ENCODE measurements at regions not wholly inside any gene's neighbourhood (a gene's known extent, or its start where the extent isn't known, plus 50 kb on each side); places are given as distances from the start of the nearest gene placed in this dataset.

DNA sequence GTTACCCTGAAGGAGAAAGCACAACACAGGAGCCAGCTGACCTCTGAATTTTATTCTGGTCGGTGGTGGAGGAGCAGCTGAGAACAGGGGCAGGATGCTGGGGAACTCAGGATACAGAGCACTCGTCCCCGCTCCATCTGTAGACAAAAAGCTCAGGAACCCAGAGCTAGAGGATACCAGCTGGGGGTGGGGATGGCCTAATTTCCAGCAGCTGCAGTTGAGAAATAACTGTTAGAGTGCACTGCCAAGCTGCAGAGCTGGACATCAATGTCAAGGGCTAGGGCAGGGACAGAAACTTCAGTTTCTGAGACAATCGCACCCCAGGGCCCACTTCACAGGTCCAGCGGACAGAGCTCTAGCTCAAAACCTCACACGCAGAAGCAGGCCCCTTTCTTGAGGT, 122.1 kb upstream of the GUCY1A1 start:
- ATAC-seq (no peak), DNase-seq (ENCODE audit: low spot score in 2 of 2) (no peak)
- Mint-ChIP-seq H3K36me3 (no peaks in the 10 kb centered on the region), H3K4me1 (no peaks in the 10 kb centered on the region), H3K4me3 (no peak overlapping the region), H3K9me3 (peaks cover 2% of the 10 kb centered on the region), H3K27ac (no peak overlapping the region)

DNA sequence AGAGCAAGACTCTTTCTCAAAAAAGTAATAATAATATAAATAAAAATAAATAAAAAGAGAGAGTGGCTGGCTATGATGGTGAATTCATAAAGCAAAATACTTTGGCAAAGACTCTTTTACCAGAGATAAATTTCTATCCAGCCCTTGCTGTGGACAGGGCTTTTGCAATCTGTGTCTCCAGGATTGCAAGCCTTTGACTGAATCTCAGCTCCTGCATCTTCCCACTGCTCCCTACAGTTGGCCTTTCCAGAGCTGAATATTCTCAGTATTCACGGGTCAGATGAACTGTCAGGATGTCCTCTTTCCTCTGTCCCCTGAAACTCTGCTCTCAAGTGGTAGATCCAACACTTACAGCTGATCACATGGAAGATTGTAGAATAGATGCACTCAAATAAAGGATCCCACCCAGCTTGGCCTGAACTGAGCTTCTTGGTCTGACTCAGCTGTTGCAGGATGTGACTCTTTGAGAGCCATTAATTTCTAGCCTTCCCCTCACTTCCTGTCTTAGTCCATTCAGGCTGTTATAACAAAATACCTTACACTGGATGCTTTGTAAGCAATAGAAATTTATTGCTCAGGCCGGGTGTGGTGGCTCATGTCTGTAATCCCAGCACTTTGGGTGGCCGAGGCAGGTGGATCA, 123.4 kb upstream of the GUCY1A1 start:
- peak; percentile 43 for ATAC-seq
- H3K4me1 Mint-ChIP-seq: no peaks in the 10 kb centered on the region
- DNase-seq (ENCODE audit: low spot score in 2 of 2): no peak
- no peak overlapping the region for H3K27ac Mint-ChIP-seq
- H3K36me3 Mint-ChIP-seq: no peaks in the 10 kb centered on the region
- no peak overlapping the region for H3K4me3 Mint-ChIP-seq
- no peaks in the 10 kb centered on the region for H3K9me3 Mint-ChIP-seq

DNA sequence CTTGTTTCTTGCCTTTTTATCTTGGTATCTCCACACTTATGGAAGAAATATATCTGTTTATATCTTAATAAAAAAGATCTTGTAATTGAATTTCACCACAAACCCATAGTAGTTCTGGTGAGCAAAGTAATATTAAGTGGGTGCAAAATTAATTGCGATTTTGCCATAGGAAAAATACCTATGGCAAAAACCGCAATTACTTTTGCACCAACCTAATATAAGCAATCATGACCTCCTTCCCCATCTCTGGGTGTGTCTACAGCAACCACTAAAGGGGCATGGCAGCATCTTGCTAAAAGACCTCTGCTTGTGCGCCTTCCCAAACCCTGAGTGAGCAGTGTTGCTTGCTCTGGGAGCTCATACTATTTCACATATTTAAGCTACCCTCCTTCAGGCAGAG, 124.2 kb upstream of the GUCY1A1 start:
- Mint-ChIP-seq H3K36me3 (no peaks in the 10 kb centered on the region), H3K9me3 (no peaks in the 10 kb centered on the region), H3K4me3 (no peak overlapping the region), H3K27ac (no peak overlapping the region), H3K4me1 (no peaks in the 10 kb centered on the region)
- DNase-seq (ENCODE audit: low spot score in 2 of 2) (no peak), ATAC-seq (no peak)

DNA sequence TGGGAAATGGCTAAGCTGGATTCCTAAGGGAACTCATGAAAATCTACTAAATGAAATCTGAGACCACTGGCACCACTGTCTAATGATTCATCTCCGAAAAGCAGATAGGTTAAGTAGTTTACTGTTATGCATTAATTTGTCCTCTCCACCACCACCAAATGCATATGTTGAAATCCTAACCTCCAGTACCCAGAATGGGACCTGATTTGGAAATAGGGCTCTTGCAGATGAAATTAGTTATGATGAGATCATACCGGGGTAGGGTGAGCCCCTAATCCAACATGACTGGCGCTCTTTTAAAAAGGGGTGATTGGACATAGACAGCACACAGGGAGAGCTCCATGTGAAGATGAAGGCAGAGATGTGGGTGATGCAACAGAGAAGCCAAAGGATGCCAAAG, 124.9 kb upstream of the GUCY1A1 start:
- H3K9me3 Mint-ChIP-seq: no peaks in the 10 kb centered on the region
- H3K27ac Mint-ChIP-seq: no peak overlapping the region
- H3K36me3 Mint-ChIP-seq: no peaks in the 10 kb centered on the region
- DNase-seq (ENCODE audit: low spot score in 2 of 2) (no peak), ATAC-seq (no peak)
- H3K4me3 Mint-ChIP-seq: no peak overlapping the region
- no peaks in the 10 kb centered on the region for H3K4me1 Mint-ChIP-seq

DNA sequence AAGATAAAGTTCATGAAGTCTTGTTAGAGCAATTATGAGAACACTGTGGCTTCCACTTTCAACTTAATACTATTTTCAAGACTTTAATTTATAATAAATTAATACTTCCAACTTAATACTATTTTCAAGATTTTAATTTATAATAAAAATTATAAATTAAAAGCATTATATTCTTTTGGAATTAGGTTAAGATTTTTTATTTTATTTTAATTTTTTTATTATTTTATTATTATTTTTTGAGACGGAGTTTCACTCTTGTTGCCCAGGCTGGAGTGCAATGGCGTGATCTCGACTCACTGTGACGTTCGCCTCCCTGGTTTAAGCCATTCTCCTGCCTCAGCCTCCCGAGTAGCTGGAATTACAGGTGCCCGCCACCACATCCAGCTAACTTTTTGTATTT, 126.0 kb upstream of the GUCY1A1 start:
- ATAC-seq (no peak), DNase-seq (ENCODE audit: low spot score in 2 of 2) (no peak)
- no peak overlapping the region for H3K4me3 Mint-ChIP-seq
- no peak overlapping the region for H3K27ac Mint-ChIP-seq
- H3K9me3 Mint-ChIP-seq: peaks cover 4% of the 10 kb centered on the region
- H3K36me3 Mint-ChIP-seq: no peaks in the 10 kb centered on the region
- no peaks in the 10 kb centered on the region for H3K4me1 Mint-ChIP-seq

DNA sequence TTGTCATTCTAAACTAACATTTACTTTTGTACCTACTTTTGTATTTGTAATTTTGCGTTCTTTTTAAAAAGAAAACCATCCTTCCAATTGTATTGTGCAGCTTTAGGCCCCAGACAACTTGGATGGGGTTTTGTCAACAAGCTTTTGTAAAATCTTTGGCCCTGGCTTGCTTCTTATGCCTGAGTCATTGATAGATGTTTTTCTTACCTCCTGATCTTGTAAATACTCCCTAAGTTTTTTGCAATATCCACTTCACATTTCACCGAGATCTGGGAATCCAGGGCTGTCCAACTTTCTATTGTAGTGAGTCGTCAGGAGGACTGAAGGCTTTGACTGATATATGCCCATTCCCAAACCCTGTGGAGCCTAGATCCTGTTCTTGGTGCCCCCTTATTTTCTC, 126.9 kb upstream of the GUCY1A1 start:
- Mint-ChIP-seq H3K4me1 (no peaks in the 10 kb centered on the region), H3K4me3 (no peak overlapping the region), H3K27ac (no peak overlapping the region), H3K36me3 (no peaks in the 10 kb centered on the region), H3K9me3 (peaks cover 6% of the 10 kb centered on the region)
- DNase-seq (ENCODE audit: low spot score in 2 of 2) (no peak), ATAC-seq (no peak)

DNA sequence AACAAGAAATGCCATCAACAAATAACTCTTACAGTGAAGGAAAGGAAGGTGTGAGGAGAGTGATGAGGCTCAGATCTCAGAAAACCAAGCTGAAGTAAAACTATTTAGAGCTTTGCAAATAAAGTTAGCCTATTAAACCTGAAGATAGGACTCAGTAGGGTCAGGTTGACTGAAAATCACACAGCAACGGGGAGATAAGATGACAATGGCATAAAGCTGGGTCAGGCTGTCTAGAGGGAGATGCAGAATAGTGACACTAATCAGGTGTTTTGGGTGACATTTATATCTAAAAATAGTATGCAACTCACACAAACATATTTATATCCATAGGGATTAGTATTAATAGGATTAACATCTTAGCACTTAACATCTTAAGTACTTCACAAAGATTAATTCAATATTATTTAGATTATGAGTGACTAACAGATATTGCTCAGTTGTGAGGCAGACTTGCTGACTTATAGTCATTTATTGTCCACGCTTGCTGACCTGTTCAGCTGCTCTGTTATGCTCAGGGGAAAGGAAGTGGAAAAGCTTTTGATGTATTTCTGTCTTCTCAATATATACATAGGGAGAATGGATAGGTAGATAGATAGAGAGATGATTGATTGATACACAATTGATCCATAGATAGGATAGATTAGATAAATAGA, 130.7 kb upstream of the GUCY1A1 start:
- Mint-ChIP-seq H3K4me1 (no peaks in the 10 kb centered on the region), H3K27ac (no peak overlapping the region), H3K9me3 (peaks cover 6% of the 10 kb centered on the region), H3K36me3 (no peaks in the 10 kb centered on the region), H3K4me3 (no peak overlapping the region)
- DNase-seq (ENCODE audit: low spot score in 2 of 2): no peak
- ATAC-seq: no peak

DNA sequence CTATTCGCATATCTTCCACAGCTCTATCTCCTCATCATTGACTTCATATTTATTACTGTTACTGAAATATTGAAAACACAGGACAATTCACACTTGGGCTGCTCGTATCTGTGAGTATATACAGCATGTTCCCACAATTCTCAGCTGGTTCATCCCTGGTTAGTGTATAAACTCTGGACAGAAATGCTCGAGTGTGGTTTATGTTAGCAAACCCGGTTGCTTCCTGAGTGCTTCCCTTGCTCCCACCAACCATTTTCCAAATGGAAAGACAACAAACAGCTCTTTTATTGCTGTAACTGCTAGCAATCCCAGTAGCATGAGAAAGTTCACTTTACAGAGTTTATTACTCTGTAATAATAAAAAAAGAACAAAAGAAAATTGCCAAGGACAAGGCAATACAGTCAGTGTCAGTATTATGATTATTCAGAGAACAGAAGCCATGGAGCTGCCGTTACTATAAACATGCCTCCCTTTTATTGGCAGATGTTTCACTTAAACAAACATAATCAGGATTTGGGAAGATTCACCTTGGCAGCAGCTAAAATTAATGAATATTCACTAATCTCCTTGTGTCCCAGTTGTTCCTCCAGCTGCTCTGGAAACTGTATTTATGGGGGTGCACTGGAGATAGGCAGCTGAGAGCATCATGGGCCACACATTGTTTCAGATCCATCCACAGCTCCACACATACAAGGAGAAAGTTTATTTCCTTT, 134.1 kb upstream of the GUCY1A1 start:
- no peaks in the 10 kb centered on the region for H3K4me1 Mint-ChIP-seq
- DNase-seq (ENCODE audit: low spot score in 2 of 2) (no peak), ATAC-seq (no peak)
- H3K4me3 Mint-ChIP-seq: no peak overlapping the region
- H3K36me3 Mint-ChIP-seq: no peaks in the 10 kb centered on the region
- no peak overlapping the region for H3K27ac Mint-ChIP-seq
- peaks cover 6% of the 10 kb centered on the region for H3K9me3 Mint-ChIP-seq

DNA sequence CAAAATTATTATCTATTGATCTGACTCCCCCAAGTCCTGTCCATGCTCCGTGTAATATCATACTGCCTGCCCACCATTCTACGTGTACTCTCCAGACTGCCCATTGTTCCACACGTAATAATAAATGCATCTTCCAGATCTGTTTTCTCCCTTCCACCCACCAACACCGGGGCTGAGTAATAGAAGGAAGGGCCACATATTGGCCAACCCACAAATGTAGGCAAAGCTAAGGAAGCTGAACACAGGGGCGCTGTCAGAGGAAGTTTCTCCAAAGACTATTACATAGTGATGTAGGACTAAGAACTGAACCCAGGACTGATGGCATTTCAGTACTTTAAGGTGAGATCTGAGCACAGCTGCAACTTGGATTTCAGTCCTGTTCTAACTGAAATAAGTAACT, 135.8 kb upstream of the GUCY1A1 start:
- no peak for DNase-seq (ENCODE audit: low spot score in 2 of 2)
- H3K27ac Mint-ChIP-seq: no peak overlapping the region
- peaks cover 3% of the 10 kb centered on the region for H3K9me3 Mint-ChIP-seq
- no peak for ATAC-seq
- no peaks in the 10 kb centered on the region for H3K36me3 Mint-ChIP-seq
- no peak overlapping the region for H3K4me3 Mint-ChIP-seq
- H3K4me1 Mint-ChIP-seq: no peaks in the 10 kb centered on the region

DNA sequence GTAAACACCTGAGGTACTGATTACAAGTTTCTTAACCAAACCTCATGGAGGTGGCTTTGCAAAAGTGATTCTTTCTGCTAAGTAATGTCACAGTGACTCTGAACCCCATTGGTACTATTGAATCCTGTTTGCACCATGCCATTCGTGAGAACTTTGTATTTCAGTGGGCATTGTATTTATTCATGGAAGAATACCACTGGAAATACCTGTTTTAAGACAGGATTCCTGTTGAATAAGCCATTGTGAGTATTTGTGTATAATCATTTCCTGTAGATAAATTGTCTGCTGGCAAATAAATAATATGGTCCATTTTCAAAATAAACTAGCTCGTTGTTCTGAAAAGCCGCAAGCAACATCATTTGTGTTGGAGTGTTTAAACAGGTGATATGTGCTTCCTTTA, 136.4 kb upstream of the GUCY1A1 start:
- ATAC-seq: no peak
- DNase-seq (ENCODE audit: low spot score in 2 of 2): no peak
- no peaks in the 10 kb centered on the region for H3K4me1 Mint-ChIP-seq
- H3K4me3 Mint-ChIP-seq: no peak overlapping the region
- H3K9me3 Mint-ChIP-seq: no peaks in the 10 kb centered on the region
- no peaks in the 10 kb centered on the region for H3K36me3 Mint-ChIP-seq
- H3K27ac Mint-ChIP-seq: no peak overlapping the region

DNA sequence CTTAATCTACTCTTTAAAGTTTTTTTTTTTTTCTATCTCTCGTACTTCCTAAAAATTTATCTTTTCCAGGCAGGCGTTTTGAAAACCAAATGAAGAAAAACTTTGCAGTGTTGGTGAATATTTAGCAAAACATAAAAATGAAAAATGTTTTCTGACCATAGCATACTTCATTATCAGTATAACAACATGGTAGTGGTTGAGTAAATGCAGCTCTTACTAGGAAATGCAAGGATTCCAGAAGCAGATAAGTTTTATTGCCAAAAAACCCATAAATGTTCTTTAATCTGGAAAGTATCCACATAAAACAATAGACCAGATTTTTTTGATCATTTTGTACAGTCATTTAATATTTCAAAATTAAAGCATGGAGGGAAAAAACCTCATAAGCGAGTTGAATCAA, 136.9 kb upstream of the GUCY1A1 start:
- H3K9me3 Mint-ChIP-seq: peaks cover 2% of the 10 kb centered on the region
- DNase-seq (ENCODE audit: low spot score in 2 of 2) (no peak), ATAC-seq (no peak)
- no peaks in the 10 kb centered on the region for H3K4me1 Mint-ChIP-seq
- no peaks in the 10 kb centered on the region for H3K36me3 Mint-ChIP-seq
- no peak overlapping the region for H3K27ac Mint-ChIP-seq
- no peak overlapping the region for H3K4me3 Mint-ChIP-seq

DNA sequence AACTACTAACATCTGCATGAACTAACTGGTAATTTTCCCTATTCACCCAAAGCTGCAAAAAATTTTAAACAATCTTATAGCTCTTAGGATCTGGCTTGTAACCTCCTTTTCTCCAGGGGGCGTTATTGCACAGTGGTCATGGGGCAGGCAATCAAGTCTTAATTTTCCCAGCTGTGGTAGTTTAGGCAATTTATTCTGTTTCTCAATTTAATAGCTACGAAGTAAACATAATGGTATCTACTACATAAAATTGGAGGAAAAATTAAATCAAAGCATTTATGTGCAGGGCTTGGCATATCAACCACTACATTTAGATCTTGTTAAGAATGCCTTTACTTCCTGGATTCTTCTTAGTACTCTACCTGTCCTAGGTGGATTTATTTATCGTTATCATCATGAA, 137.4 kb upstream of the GUCY1A1 start:
- Mint-ChIP-seq H3K4me3 (no peak overlapping the region), H3K27ac (no peak overlapping the region), H3K4me1 (no peaks in the 10 kb centered on the region), H3K36me3 (no peaks in the 10 kb centered on the region), H3K9me3 (peaks cover 2% of the 10 kb centered on the region)
- DNase-seq (ENCODE audit: low spot score in 2 of 2) (no peak), ATAC-seq (no peak)

DNA sequence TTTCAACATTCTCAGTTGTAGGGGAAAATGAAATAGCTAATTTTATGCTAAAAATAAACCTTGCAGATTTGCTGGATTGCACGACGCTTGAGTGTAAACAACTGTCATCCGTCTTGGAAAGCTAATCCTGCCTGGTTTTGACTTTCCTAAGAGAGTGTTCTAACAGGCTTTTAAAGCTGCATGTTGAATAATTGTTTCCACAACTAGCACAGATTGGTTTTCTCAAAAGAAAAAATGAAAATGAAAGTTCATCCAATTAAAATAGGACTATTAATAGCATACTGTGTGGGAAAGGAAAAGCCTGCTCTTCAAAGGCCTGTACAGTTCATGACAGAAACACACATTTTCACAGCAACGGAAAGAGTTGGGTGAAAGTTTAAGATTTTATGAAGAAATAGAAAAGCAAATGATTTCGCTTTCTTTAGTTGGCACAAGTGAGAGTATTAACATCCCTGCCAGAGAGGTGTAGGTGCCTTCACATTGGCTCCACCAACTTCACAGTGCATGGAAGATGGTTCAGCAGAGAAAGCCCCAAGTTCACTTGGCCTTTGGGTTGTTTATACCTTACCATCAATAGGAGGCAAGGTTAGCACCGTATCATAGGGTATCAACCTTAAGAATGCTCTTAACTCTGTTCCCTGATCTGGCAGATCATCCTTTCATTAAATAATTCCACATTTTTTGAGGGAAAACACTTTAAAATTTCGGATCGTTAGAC, 140.0 kb upstream of the GUCY1A1 start:
- no peak for DNase-seq (ENCODE audit: low spot score in 2 of 2)
- no peak overlapping the region for H3K27ac Mint-ChIP-seq
- H3K9me3 Mint-ChIP-seq: peaks cover 7% of the 10 kb centered on the region
- no peaks in the 10 kb centered on the region for H3K4me1 Mint-ChIP-seq
- H3K36me3 Mint-ChIP-seq: no peaks in the 10 kb centered on the region
- no peak overlapping the region for H3K4me3 Mint-ChIP-seq
- ATAC-seq: no peak

DNA sequence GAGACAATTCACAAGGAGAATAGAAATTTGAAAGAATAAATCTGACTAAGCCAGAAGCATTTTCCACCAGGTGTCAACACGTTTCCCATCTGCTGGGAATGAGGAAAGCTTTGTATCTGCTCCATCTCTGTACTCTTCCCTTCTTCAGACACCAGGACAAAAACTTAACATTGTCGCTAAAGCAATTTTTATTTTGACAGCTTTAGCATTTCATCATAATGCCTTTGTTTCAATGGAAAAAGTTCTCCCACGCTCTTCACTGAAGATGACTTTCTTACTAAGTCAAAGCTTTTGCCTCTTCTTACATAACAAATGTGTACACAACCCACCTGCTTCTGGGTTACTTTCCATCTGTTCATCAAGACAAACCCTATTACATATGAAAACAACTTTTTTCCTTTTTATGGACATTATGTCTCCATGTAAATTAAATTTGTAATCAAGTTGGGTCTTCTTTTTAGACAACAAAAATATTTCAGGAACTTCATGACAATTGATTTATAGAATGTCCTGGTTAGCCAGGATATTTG, 141.7 kb upstream of the GUCY1A1 start:
- Mint-ChIP-seq H3K27ac (no peak overlapping the region), H3K36me3 (no peaks in the 10 kb centered on the region), H3K9me3 (peaks cover 7% of the 10 kb centered on the region), H3K4me3 (no peak overlapping the region), H3K4me1 (no peaks in the 10 kb centered on the region)
- DNase-seq (ENCODE audit: low spot score in 2 of 2) (no peak), ATAC-seq (no peak)

DNA sequence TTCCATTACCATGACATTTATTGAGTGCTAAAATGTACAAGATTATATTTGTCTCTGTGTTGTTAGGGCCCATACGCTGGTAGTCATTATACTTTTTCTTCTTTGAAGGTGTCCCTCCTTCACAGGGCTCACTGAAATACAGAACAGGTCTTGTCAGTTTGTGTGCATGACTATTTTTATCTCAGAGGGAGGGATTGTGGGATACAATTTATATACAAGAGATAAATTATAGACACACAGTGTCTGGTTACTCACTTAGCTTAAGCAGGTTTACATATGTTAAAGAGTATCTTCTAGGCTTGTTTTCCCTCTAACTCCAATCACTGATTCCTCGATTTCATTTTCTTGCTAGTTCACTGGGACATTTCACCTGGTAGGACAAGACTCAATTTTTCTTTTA, 143.3 kb upstream of the GUCY1A1 start:
- no peak for ATAC-seq
- no peak for DNase-seq (ENCODE audit: low spot score in 2 of 2)
- Mint-ChIP-seq H3K9me3 (peaks cover 7% of the 10 kb centered on the region), H3K4me1 (no peaks in the 10 kb centered on the region), H3K4me3 (no peak overlapping the region), H3K36me3 (no peaks in the 10 kb centered on the region), H3K27ac (no peak overlapping the region)

Measured in stimulated activated effector memory CD8-positive, alpha-beta T cell treated with anti-CD3 and anti-CD28 coated beads, Interleukin-12 subunit alpha, Interleukin-12 subunit beta, amount 100 ng/mL, for 72 hours (primary cell).